Caco-2 (cell line): ENCODE measurements at regions not wholly inside any gene's neighbourhood (a gene's known extent, or its start where the extent isn't known, plus 50 kb on each side); places are given as distances from the start of the nearest gene placed in this dataset.

Source experiments
- BruUV-seq: library from RNA; stranded (reverse); fragments of 400-500 nt; replicated peaks from 2 replicates; lab custom pipeline; 2021; lab: Mats Ljungman, UMichigan
- CTCF ChIA-PET: fragments of 300-600 bp; sonication (Branson Sonifier 250); formaldehyde crosslinking; loops from one replicate; lab custom pipeline; 2022; ENCODE audit warnings: antibody characterized with exemption; lab: Charles Lee
- POLR2A ChIA-PET: fragments of 300-600 bp; sonication (Branson Sonifier 250); formaldehyde crosslinking; loops from one replicate; lab custom pipeline; 2022; ENCODE audit warnings: antibody characterized with exemption; lab: Charles Lee
- DNase-seq, 2 experiments: peaks; one replicate each; pipeline versions ENCODE4 v3.0.0 to v3.0.0-alpha.2; 2020 to 2022
- H3K27me3 ChIP-seq: replicated peaks from 2 replicates; pipeline ENCODE4 v1.6.0; 2011; ENCODE audit warnings: low read length; ENCODE audit not compliant: control insufficient read depth, insufficient read depth
- H3K36me3 ChIP-seq: 2 replicates; pipeline ENCODE4 v1.5.1; 2011; ENCODE audit warnings: low read length; ENCODE audit not compliant: control insufficient read depth, insufficient read depth
- H3K4me1 ChIP-seq: fragments of 250-450 bp; sonication (Bioruptor Pico); 2 replicates; pipeline ENCODE4 v1.5.1; 2020; ENCODE audit warnings: mild to moderate bottlenecking
- H3K4me3 ChIP-seq: 2 replicates; pipeline ENCODE4 v1.5.1; 2011; ENCODE audit warnings: low read depth, mild to moderate bottlenecking, control low read depth, low read length
- H3K9me3 ChIP-seq: fragments of 250-450 bp; sonication (Bioruptor Pico); 2 replicates; pipeline ENCODE4 v1.5.1; 2020; ENCODE audit warnings: mild to moderate bottlenecking, moderate library complexity
- H3K27ac Mint-ChIP-seq: one replicate; pipeline ENCODE4 v1.8.0; 2022; ENCODE audit warnings: mixed read lengths; ENCODE audit not compliant: unreplicated experiment
- H3K27me3 Mint-ChIP-seq: one replicate; pipeline ENCODE4 v1.8.0; 2022; ENCODE audit warnings: mixed read lengths; ENCODE audit not compliant: insufficient read depth, unreplicated experiment
- H3K36me3 Mint-ChIP-seq: one replicate; pipeline ENCODE4 v1.8.0; 2022; ENCODE audit warnings: mild to moderate bottlenecking, mixed read lengths; ENCODE audit not compliant: insufficient read depth, unreplicated experiment
- H3K4me1 Mint-ChIP-seq: one replicate; pipeline ENCODE4 v1.8.0; 2022; ENCODE audit warnings: low read depth, mixed read lengths; ENCODE audit not compliant: unreplicated experiment
- H3K4me3 Mint-ChIP-seq: one replicate; pipeline ENCODE4 v1.8.0; 2022; ENCODE audit warnings: mild to moderate bottlenecking, moderate library complexity, mixed read lengths; ENCODE audit not compliant: unreplicated experiment
- H3K9me3 Mint-ChIP-seq: one replicate; pipeline ENCODE4 v1.8.0; 2022; ENCODE audit warnings: mixed read lengths; ENCODE audit not compliant: unreplicated experiment
- CTCF ChIP-seq, 2 experiments: fragments of 200-600 bp in 1 of 2; IDR thresholded peaks; 1 replicate in 1 of 2; 2 replicates in 1 of 2; pipeline versions ENCODE4 v1.5.1 to v1.8.0; 2011 to 2022; ENCODE audit warnings: antibody characterized with exemption in 1 of 2, control low read depth in 1 of 2, inconsistent platforms in 1 of 2, low read depth in 1 of 2, low read length in 1 of 2, mild to moderate bottlenecking in 1 of 2, moderate library complexity in 1 of 2; ENCODE audit not compliant: insufficient read depth in 1 of 2, severe bottlenecking in 1 of 2, unreplicated experiment in 1 of 2
- intact Hi-C: fragments of 100-400 bp; cut with micrococcal nuclease; formaldehyde crosslinking; loops from one replicate; pipeline ENCODE4 v1.10.0; 2022; ENCODE audit not compliant: unreplicated experiment

- H3K4me3 ChIP-seq: no peak overlapping the region
- no peaks in the 10 kb centered on the region for H3K9me3 Mint-ChIP-seq
- TF ChIP-seq CTCF (IDR thresholded peaks at IDR 0.05; ENCODE audit: insufficient read depth in 1 of 2, low read depth in 1 of 2, low read length in 1 of 2, severe bottlenecking in 1 of 2, unreplicated experiment in 1 of 2): no peak
- no peaks in the 10 kb centered on the region for H3K9me3 ChIP-seq
- CTCF ChIA-PET: no interaction called here
- H3K27me3 ChIP-seq: no peaks in the 10 kb centered on the region
- H3K27ac Mint-ChIP-seq: no peak overlapping the region
- no peak for DNase-seq
- no peaks in the 10 kb centered on the region for H3K4me1 ChIP-seq
- no peak overlapping the region for H3K4me3 Mint-ChIP-seq
- no peaks in the 10 kb centered on the region for H3K27me3 Mint-ChIP-seq
- no peaks in the 10 kb centered on the region for H3K36me3 ChIP-seq
- POLR2A ChIA-PET: no interaction called here
- intact Hi-C loops: no loop called here
- H3K4me1 Mint-ChIP-seq: peaks cover 17% of the 10 kb centered on the region
- BruUV-seq: no TSS peak
- H3K36me3 Mint-ChIP-seq: no peaks in the 10 kb centered on the region
Measured at GRCh38 chr9:90986161-90986560, 184.5 kb downstream of the SYK start.

GRCh38 chr9:90987566-90987965 is 185.9 kb downstream of the SYK start:
- no peaks in the 10 kb centered on the region for H3K36me3 ChIP-seq
- intact Hi-C loops: no loop called here
- no peaks in the 10 kb centered on the region for H3K27me3 ChIP-seq
- Mint-ChIP-seq H3K27me3 (no peaks in the 10 kb centered on the region), H3K36me3 (no peaks in the 10 kb centered on the region), H3K4me1 (peaks cover 23% of the 10 kb centered on the region), H3K27ac (no peak overlapping the region), H3K9me3 (no peaks in the 10 kb centered on the region), H3K4me3 (no peak overlapping the region)
- no peak overlapping the region for H3K4me3 ChIP-seq
- no peak for DNase-seq
- no peak for TF ChIP-seq CTCF (IDR thresholded peaks at IDR 0.05; ENCODE audit: insufficient read depth in 1 of 2, low read depth in 1 of 2, low read length in 1 of 2, severe bottlenecking in 1 of 2, unreplicated experiment in 1 of 2)
- ChIA-PET POLR2A (no interaction called here), CTCF (no interaction called here)
- BruUV-seq: no TSS peak
- H3K9me3 ChIP-seq: no peaks in the 10 kb centered on the region
- H3K4me1 ChIP-seq: no peaks in the 10 kb centered on the region

GRCh38 chr9:90988318-90988717 is 186.7 kb downstream of the SYK start:
- TF ChIP-seq CTCF (IDR thresholded peaks at IDR 0.05; ENCODE audit: insufficient read depth in 1 of 2, low read depth in 1 of 2, low read length in 1 of 2, severe bottlenecking in 1 of 2, unreplicated experiment in 1 of 2): no peak
- H3K4me1 ChIP-seq: no peaks in the 10 kb centered on the region
- H3K27me3 Mint-ChIP-seq: no peaks in the 10 kb centered on the region
- DNase-seq: no peak
- H3K4me1 Mint-ChIP-seq: peaks cover 23% of the 10 kb centered on the region
- no peak overlapping the region for H3K4me3 Mint-ChIP-seq
- intact Hi-C loops: no loop called here
- H3K9me3 Mint-ChIP-seq: no peaks in the 10 kb centered on the region
- POLR2A ChIA-PET: no interaction called here
- H3K9me3 ChIP-seq: no peaks in the 10 kb centered on the region
- H3K27me3 ChIP-seq: no peaks in the 10 kb centered on the region
- H3K4me3 ChIP-seq: no peak overlapping the region
- no peaks in the 10 kb centered on the region for H3K36me3 Mint-ChIP-seq
- H3K36me3 ChIP-seq: no peaks in the 10 kb centered on the region
- CTCF ChIA-PET: no interaction called here
- BruUV-seq: no TSS peak
- no peak overlapping the region for H3K27ac Mint-ChIP-seq
